SK-N-MC (cell line): ENCODE measurements at regions not wholly inside any gene's neighbourhood (a gene's known extent, or its start where the extent isn't known, plus 50 kb on each side); places are given as distances from the start of the nearest gene placed in this dataset.

Source experiments
- EZH2 ChIP-seq: fragments of 200-600 bp; sonication (generic); IDR thresholded peaks from one replicate; pipeline ENCODE4 v1.6.1; 2017; ENCODE audit warnings: antibody characterized with exemption
- POLR2AphosphoS5 ChIP-seq: IDR thresholded peaks from 2 replicates; pipeline ENCODE4 v1.6.1; 2012; ENCODE audit warnings: mild to moderate bottlenecking, low read depth, low read length, borderline replicate concordance

- TF ChIP-seq POLR2AphosphoS5 (no peak), EZH2 (no peak)
Measured at GRCh38 chr7:106593028-106593417, 67.9 kb downstream of the CCDC71L start.
